ENCODE measurements at regions not wholly inside any gene's neighbourhood (a gene's known extent, or its start where the extent isn't known, plus 50 kb on each side); places are given as distances from the start of the nearest gene placed in this dataset.

GRCh38 chr22:26865021-26865420, 207.6 kb downstream of the MIAT start:
- no peak for ATAC-seq (ENCODE audit: low FRiP score)
- no peak for TF ChIP-seq CTCF (IDR thresholded peaks at IDR 0.05)

GRCh38 chr22:26883393-26883792, 226.0 kb downstream of the MIAT start:
- no peak for TF ChIP-seq CTCF (IDR thresholded peaks at IDR 0.05)
- DNase-seq (ENCODE audit: low spot score) (no peak), ATAC-seq (ENCODE audit: low FRiP score) (no peak)

More at GRCh38 chr22:26865021-26865420, 207.6 kb downstream of the MIAT start:
- DNase-seq (ENCODE audit: low spot score) = no peak

GRCh38 chr22:26884921-26885320, 227.5 kb downstream of the MIAT start:
- no peak for TF ChIP-seq CTCF (IDR thresholded peaks at IDR 0.05)
- DNase-seq (ENCODE audit: low spot score) (no peak), ATAC-seq (ENCODE audit: low FRiP score) (no peak)

GRCh38 chr22:26885441-26886261, 228.3 kb downstream of the MIAT start:
- no peak for TF ChIP-seq CTCF (IDR thresholded peaks at IDR 0.05)
- no peak for ATAC-seq (ENCODE audit: low FRiP score)
- no peak for DNase-seq (ENCODE audit: low spot score)

- no peak for TF ChIP-seq CTCF (IDR thresholded peaks at IDR 0.05)
- no peak for DNase-seq (ENCODE audit: low spot score)
- ATAC-seq (ENCODE audit: low FRiP score) = peak; percentile 72
These were observed 230.1 kb downstream of the MIAT start for GRCh38 chr22:26887456-26887855.

- DNase-seq (ENCODE audit: low spot score) = no peak
- TF ChIP-seq CTCF (IDR thresholded peaks at IDR 0.05) = no peak
- ATAC-seq (ENCODE audit: low FRiP score) = no peak
These were observed 230.5 kb downstream of the MIAT start for GRCh38 chr22:26887916-26888315.

- DNase-seq (ENCODE audit: low spot score) (no peak), ATAC-seq (ENCODE audit: low FRiP score) (no peak)
These were observed 231.5 kb downstream of the MIAT start for GRCh38 chr22:26888887-26889286.

More at GRCh38 chr22:26888887-26889286, 231.5 kb downstream of the MIAT start:
- no peak for TF ChIP-seq CTCF (IDR thresholded peaks at IDR 0.05)
